RWPE2 (cell line): ENCODE measurements at regions not wholly inside any gene's neighbourhood (a gene's known extent, or its start where the extent isn't known, plus 50 kb on each side); places are given as distances from the start of the nearest gene placed in this dataset.

Experiments used
- ATAC-seq: fragments of 200-7000 bp; cut with Tn5 transposase; 3 replicates; pipeline ENCODE4 v1.9.1; 2021; ENCODE audit warnings: low read depth
- DNase-seq: peaks from one replicate; pipeline ENCODE4 v3.0.0-alpha.2; 2020; ENCODE audit warnings: low spot score
- H3K27ac ChIP-seq: fragments of 450-650 bp; 2 replicates; pipeline ENCODE4 v1.5.1; 2017; ENCODE audit warnings: mild to moderate bottlenecking; ENCODE audit not compliant: poor library complexity, severe bottlenecking
- H3K27me3 ChIP-seq: fragments of 250-450 bp; sonication (Bioruptor Pico); 2 replicates; pipeline ENCODE4 v1.5.1; 2021; ENCODE audit warnings: mild to moderate bottlenecking, moderate library complexity; ENCODE audit not compliant: insufficient read depth, poor library complexity, severe bottlenecking
- H3K36me3 ChIP-seq: fragments of 250-450 bp; sonication (Bioruptor Pico); 2 replicates; pipeline ENCODE4 v1.5.1; 2020; ENCODE audit warnings: low read depth, mild to moderate bottlenecking, moderate library complexity
- H3K4me1 ChIP-seq: fragments of 250-450 bp; sonication (Bioruptor Pico); 2 replicates; pipeline ENCODE4 v1.5.1; 2021; ENCODE audit warnings: mild to moderate bottlenecking, moderate library complexity; ENCODE audit not compliant: insufficient read depth, poor library complexity, severe bottlenecking
- H3K4me3 ChIP-seq: fragments of 250-450 bp; sonication (Bioruptor Pico); 2 replicates; pipeline ENCODE4 v1.5.1; 2021; ENCODE audit warnings: mild to moderate bottlenecking, moderate library complexity; ENCODE audit not compliant: severe bottlenecking
- H3K9me3 ChIP-seq: fragments of 250-450 bp; sonication (Bioruptor Pico); 2 replicates; pipeline ENCODE4 v1.5.1; 2021; ENCODE audit warnings: mild to moderate bottlenecking, moderate library complexity; ENCODE audit not compliant: severe bottlenecking
- TF ChIP-seq, protein P1 (sequence below): fragments of 450-650 bp; IDR thresholded peaks from one replicate; pipeline ENCODE4 v1.5.1; 2017; ENCODE audit warnings: mild to moderate bottlenecking, moderate library complexity; ENCODE audit not compliant: poor library complexity, severe bottlenecking

DNA sequence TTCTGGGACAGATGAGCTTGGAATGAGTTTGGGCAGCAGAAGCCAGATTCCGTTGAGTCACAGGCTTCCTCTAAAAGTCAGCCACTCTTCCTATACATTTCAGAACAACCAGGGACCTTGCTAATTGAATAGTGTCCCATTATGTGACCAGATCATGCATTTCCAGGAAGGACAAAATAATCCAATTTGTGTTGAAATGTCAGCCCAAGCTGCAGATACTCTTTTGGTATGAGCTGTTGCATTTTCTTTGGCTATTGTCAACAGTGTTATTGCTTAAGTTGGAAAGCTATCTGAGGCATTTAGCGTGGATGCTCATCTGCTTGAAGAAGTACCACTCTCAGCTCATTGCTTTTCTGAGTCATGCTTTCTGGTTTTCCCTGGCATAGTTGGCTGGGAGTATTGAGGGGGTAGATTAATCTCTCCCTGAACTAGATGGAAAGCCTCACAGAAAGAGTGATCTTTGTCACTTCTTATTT, 223.7 kb upstream of the HABP2 start:
- ATAC-seq, result no peak
- H3K27ac ChIP-seq, result no peak overlapping the region
- TF ChIP-seq, protein P1, sequence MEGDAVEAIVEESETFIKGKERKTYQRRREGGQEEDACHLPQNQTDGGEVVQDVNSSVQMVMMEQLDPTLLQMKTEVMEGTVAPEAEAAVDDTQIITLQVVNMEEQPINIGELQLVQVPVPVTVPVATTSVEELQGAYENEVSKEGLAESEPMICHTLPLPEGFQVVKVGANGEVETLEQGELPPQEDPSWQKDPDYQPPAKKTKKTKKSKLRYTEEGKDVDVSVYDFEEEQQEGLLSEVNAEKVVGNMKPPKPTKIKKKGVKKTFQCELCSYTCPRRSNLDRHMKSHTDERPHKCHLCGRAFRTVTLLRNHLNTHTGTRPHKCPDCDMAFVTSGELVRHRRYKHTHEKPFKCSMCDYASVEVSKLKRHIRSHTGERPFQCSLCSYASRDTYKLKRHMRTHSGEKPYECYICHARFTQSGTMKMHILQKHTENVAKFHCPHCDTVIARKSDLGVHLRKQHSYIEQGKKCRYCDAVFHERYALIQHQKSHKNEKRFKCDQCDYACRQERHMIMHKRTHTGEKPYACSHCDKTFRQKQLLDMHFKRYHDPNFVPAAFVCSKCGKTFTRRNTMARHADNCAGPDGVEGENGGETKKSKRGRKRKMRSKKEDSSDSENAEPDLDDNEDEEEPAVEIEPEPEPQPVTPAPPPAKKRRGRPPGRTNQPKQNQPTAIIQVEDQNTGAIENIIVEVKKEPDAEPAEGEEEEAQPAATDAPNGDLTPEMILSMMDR, result no peak
- H3K27me3 ChIP-seq, result no peaks in the 10 kb centered on the region
- H3K4me3 ChIP-seq, result no peak overlapping the region
- H3K4me1 ChIP-seq, result no peaks in the 10 kb centered on the region
- DNase-seq, result no peak
- no peaks in the 10 kb centered on the region for H3K9me3 ChIP-seq
- no peaks in the 10 kb centered on the region for H3K36me3 ChIP-seq

DNA sequence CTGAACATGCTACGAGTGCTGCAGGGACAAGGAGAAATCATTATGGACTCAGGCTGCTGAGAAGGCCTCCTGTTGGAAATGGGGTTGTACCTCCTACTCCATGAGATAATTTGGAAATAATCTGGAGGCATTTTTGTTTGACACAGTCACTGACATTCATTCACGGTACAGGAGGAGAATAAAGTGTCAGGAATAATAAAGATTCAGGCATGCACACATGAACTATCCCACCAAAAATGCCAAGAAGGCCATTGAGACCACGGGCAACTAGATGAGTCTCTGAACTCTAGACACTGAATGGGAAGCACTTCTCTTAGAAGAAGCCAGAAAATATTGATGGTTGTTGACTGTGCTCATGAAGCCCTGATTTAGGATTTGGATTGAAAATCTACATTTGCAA, 220.9 kb upstream of the HABP2 start:
- no peak for ATAC-seq
- DNase-seq, result no peak
- no peak overlapping the region for H3K4me3 ChIP-seq
- H3K27ac ChIP-seq, result no peak overlapping the region
- TF ChIP-seq, protein P1, result no peak
- H3K9me3 ChIP-seq, result no peaks in the 10 kb centered on the region
- no peaks in the 10 kb centered on the region for H3K36me3 ChIP-seq
- H3K4me1 ChIP-seq, result no peaks in the 10 kb centered on the region
- no peaks in the 10 kb centered on the region for H3K27me3 ChIP-seq

DNA sequence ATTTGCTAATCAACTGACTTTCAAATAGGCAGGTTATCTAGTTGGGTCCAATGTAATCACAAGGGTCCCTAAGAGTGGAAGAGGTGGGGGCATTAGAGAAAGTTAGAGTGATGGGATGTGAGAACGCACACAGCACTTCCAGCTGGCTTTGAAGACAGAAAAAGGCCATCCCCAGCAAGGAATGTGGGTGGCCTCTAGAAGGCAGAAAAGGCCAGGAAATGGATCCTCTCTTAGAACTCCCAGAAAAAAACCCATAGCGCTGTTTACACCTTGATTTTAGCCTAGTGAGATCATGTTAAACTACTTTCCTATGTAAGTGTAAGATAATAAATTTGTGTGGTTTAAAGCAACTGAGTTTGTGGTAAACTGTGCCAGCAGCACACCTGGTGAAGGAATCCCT, 219.5 kb upstream of the HABP2 start:
- ATAC-seq (no peak), DNase-seq (no peak)
- no peaks in the 10 kb centered on the region for H3K4me1 ChIP-seq
- no peak overlapping the region for H3K27ac ChIP-seq
- no peak overlapping the region for H3K4me3 ChIP-seq
- H3K27me3 ChIP-seq, result no peaks in the 10 kb centered on the region
- H3K36me3 ChIP-seq, result no peaks in the 10 kb centered on the region
- H3K9me3 ChIP-seq, result no peaks in the 10 kb centered on the region
- TF ChIP-seq, protein P1, result no peak

DNA sequence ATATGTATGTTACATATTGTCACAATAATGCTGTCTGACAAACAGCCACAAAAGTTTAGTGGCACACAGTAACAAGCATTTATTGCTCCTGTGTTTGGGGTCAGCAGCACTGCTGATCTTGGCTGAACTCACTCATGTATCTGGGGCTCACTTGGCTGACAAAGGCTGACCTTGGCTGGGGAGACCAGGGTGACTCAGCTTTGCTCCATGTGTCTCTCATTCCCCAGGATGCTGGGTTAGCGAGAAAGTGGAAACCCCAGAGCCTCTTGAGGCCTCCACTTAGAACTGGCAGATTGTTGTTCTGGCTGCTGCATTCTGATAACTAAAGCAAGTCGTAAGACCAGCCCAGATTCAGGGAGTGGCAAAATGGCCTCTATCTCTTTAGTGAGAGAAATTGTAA, 217.3 kb upstream of the HABP2 start:
- ATAC-seq (no peak), DNase-seq (no peak)
- no peaks in the 10 kb centered on the region for H3K27me3 ChIP-seq
- H3K27ac ChIP-seq, result no peak overlapping the region
- H3K4me3 ChIP-seq, result no peak overlapping the region
- no peaks in the 10 kb centered on the region for H3K9me3 ChIP-seq
- H3K36me3 ChIP-seq, result no peaks in the 10 kb centered on the region
- TF ChIP-seq, protein P1, result no peak
- H3K4me1 ChIP-seq, result no peaks in the 10 kb centered on the region

DNA sequence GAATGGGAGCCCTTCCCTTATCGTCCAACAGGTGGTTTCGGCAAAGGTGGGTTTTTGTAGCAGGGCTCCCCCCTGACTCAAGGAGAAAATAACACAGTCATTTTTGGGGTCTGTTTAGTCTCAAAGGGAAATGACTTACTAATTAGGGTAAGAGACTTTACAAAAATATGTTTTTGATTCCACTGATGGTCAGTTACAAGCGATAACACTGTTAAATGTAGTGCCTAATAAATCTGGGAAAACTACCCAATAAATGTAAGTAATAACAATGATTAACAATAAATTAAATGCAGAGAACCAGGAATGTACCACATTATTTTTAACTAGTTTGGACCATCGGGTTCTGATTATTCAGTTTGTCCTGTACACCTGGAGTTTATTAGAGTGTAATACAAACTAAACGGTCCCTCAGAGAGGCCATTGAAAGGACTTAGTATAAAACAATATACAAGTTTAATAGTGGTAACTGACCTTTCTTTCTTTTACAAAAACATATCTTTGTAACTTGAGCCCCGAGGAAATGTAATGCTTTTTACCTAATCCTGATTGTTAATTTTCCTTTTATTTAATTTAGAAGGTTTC, 216.2 kb upstream of the HABP2 start:
- Histone ChIP-seq H3K27ac (no peak overlapping the region), H3K4me3 (no peak overlapping the region), H3K4me1 (no peaks in the 10 kb centered on the region), H3K9me3 (no peaks in the 10 kb centered on the region), H3K36me3 (no peaks in the 10 kb centered on the region), H3K27me3 (no peaks in the 10 kb centered on the region)
- DNase-seq (no peak), ATAC-seq (no peak)
- TF ChIP-seq, protein P1, result no peak
